NCI-H1105 treated with DMSO at 0.1 percent for 48 hours (cell line): ENCODE measurements at regions not wholly inside any gene's neighbourhood (a gene's known extent, or its start where the extent isn't known, plus 50 kb on each side); places are given as distances from the start of the nearest gene placed in this dataset.
"Not testable (repeated sequence)": the region's sequence is repeated elsewhere in the genome, so short reads cannot be mapped to it uniquely, and the experiment has no call there.

Experiments used
- DNase-seq: peaks from one replicate; lab custom pipeline; 2025; lab: John Stamatoyannopoulos, UW

DNA sequence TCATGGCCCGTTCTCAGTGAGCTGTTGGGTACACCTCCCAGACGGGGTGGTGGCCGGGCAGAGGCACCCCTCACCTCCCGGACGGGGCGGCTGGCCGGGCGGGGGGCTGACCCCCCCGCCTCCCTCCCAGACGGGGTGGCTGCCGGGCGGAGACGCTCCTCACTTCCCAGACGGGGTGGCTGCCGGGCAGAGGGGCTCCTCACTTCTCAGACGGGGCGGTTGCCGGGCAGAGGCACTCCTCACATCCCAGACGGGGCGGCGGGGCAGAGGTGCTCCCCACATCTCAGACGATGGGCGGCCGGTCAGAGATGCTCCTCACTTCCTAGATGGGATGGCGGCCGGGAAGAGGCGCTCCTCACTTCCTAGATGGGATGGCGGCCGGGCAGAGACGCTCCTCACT, 129.7 kb upstream of the DAAM1 start:
- not testable (repeated sequence) for DNase-seq

DNA sequence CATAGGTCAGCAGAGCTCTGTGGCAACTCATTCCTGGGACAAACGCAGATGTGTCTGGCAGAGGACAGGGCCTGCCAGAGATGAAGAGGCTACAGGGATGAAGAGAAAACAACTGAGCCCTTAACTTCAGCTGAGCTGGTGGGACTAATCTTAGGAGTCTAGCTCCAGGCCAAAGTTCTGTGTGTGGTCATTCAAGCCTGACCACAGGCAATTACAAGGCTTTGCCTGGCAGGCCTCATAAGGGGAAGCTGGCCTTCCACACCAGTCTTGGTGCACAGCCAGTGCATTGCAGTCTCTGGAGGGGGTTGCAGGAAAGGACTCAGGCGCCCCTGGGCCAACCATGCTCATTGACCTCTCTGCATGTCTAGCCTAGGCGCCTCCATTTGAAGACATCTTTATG, 127.6 kb upstream of the DAAM1 start:
- no peak for DNase-seq

DNA sequence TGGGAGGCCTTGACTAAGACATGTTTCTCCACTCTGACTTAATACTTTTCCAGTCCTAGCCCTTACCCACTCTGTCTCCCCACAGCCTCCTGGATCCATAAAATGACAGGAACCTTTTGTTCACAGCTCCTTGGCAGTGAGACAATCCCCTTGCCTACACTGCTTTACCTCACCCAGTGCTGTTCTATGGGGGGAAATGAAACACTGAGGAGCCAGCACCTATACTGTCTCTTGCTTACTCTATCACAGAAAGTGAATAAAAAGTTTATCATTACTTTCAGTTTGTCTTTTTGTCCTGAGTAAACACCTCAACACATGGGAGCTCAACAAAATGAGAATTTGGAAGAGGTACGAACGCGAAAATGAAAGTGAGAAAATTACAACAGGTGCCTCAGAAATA, 127.2 kb upstream of the DAAM1 start:
- DNase-seq = no peak

DNA sequence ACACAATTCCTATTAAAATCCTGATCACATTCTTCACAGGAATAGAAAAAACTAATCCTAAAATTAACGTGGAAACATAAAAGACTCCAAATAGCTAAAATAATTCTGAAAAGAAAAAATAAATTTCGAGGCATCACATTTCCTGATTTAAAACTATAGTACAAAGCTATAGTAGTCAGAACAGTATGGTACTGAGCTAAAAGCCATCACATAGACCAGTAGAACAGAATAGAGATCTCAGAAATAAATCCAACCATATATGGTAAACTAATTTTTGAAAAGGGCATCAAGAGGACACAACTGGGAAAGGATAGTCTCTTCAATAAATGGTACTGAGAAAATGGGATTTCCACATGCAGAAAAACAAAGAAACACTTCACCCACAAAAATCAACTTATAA, 125.2 kb upstream of the DAAM1 start:
- DNase-seq = no peak

DNA sequence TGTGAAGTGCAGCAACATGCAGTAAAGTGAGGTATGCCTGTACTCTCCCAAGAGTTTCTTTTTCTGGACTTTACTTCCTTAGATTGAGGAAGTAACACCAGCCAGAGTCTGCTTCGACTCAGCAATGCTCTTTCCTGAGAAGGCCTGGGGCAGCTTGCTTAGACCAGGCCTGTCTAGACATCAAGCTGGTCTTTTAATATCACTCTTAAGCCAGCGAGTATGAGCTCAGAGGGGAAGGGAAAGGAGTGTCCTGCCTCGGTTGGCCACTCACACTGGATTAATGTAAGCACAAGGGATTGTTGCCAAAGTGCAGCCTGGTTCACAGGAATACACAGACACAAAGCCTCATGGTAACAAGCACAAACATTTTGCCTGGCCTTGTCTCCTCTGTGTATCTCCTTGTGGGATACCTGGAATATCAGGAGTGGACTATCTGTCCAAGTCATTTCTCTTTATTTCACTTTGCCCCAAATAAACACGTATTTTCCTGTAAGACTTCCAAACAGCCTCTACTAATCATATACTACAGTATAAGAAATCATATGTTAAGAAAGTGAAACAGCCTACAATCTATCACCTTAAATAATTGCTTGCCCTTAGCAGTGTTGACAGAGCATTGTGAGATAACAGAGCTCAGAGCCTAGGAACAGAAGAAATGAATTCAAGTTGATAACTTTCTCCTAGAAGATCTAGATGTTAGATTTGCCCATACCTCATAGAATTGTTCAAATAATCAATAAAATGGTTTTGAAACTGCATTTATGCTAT, 121.2 kb upstream of the DAAM1 start:
- DNase-seq = no peak

DNA sequence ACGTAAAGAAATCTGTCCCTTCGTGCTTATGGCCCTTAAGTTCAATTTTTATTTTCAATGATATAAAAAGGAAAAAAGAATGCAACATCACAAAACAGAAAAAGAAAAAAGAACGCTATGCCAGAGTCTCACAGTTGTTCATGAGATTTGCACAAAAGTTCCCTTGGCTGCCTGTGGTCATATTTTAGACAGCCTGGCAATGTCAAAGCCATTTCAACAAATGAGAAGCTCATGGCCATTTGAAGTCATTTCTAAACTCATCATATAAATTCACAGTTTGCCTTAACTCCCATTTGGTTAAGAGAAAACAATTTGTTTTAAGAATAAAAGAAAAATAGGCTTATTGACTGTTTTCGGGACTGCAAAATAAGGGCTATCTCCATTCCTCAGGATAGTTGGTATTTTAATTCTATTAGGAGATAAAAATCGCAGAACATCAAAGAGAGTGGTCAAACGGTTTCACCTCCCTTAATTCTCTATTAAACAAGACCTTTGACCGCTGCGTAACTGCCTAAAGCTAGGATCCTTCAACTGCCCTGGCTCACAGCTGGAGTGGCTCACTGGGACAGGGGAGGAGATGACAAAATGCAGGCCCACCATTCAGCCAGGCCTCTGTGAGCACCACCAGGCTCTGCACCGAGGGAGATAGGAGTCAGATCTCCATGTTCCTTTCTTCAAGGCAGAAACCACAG, 119.2 kb upstream of the DAAM1 start:
- no peak for DNase-seq

DNA sequence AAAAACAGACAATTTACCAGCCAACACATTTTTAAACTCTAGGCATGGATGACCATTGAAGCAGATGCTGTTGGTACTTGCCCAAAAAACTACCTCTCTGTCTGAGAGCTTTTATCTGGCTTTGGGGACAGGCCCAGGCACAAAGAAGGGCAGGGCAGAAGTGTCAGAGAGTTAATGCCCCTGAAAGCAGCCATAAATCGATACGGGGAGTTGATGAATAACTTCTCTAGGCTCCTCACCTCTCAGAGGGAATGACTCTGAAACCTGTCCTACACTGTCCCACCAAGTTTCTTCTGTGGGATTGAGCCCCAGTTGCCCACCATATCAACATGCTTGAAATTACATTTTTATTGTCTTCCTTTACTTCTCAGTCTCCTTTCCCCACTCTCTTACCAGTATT, 113.0 kb upstream of the DAAM1 start:
- DNase-seq = no peak

DNA sequence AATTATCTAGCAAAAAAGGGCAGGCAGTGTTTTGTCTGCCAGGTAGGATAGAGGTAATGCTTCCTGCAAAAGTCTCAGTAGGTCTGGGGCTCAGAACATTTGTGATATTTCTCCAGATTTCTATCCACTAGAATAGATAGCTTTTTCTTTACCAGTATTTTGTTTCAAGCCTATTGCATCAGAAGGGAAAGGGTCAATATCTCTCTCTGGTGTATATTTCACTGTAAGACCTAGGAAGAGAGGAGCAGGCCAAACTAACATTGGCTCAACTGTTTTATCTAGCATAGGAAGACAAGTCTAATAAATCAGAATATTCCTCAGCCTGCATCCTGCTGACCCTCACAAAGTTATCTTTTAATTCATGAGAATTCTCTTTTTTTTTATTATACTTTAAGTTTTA, 106.7 kb upstream of the DAAM1 start:
- DNase-seq = no peak

DNA sequence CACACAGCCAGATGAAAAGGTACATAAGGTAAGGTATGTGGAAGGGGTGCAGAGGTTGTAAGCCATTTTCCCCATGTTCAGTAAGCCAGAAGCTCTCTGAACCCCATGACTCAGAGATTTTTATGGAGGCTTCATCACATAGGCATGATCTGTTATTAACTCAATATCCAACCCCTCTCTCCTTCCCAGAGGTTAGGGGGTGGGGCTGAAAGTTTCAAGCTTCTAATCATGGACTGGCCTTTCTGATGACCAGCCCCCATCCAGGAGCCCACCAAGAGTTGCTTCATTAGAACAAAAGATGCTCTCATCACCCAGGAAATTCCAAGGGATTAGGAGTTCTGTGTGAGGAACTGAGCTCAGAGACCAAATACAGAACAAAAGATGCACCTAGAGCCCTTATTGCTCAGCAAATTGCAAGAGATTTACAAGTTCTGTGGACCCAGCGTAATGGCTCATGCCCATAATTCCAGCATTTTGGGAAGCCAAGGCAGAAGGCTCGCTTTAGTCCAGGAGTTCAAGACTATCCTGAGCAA, 103.2 kb upstream of the DAAM1 start:
- no peak for DNase-seq

DNA sequence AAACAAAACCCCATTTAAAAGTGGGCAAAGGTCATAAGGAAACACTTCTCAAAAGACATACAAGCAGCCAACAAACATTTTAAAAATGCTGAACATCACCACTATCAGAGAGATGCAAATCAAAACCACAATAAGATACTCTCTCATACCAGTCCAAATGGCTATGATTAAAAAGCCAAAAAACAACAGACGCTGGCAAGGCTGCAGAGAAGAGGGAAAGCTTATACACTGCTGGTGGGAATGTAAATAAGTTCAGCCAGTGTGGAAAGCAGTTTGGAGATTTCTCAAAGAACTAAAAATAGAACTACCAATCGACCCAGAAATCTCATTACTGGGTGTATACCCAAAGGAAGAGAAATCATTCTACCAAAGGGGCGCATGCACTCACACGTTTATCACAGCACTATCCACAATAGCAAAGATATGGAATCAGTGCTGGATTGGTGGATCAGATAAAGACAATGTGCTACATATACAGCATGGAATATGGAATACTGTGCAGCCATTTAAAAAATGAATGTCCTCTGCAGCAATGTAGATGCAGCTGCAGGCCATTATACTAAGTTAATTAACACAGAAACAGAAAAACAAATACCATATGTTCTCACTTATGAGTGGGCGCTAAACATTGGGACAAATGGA, 102.1 kb upstream of the DAAM1 start:
- DNase-seq = no peak

DNA sequence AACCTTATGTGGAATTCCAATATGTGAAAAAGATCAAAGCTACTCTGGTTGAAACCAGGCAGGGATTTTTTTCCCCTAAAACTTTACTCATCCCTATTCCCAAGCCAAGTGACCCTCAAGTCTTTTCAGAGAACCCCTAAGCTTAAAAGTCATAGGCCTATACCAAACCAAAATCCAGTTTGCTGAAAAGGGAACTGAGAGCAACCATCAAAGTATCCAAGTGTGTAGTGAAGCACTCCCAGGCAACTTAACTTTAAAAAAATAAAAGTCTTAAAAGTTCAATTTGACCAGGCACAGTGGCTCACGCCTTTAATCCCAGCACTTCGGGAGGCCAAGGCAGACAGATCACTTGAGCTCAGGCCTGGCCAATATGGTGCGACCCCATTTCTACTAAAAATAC, 101.2 kb upstream of the DAAM1 start:
- no peak for DNase-seq

DNA sequence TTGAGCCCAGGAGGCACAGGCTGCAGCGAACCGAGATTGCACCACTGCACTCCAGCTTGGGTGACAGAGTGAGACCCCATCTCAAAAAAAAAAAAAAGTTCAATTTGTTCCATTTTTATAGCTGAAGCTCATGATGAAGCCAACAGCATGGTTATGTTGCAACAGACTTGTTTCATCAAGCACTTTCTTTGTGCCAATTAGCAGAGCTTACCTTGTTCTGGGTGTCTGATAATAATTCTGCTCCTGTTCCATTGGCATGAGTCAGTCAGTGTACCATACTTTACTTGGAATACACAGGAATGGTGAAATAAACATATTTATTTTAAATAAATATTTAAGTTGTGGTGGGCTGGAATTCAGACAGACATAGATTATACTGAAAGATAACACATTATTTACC, 100.8 kb upstream of the DAAM1 start:
- no peak for DNase-seq

DNA sequence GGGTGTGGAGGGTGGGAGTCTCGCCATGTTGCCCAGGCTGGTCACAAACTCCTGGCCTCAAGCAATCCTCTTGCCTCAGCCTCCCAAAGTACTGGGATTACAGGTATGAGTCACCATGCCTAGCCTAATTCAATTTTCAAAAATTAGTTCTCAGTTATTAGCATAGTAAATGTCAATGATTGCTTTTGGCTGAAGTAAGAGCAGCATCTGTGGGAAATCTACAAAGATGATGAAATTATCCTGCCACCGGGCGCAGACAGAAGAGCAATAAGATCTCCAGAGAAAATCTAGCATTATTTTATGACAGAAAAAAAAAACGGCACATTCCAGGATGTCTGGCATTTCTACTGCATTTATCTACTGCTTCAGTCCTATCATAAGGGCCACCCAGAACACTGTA, 97.9 kb upstream of the DAAM1 start:
- DNase-seq = no peak

DNA sequence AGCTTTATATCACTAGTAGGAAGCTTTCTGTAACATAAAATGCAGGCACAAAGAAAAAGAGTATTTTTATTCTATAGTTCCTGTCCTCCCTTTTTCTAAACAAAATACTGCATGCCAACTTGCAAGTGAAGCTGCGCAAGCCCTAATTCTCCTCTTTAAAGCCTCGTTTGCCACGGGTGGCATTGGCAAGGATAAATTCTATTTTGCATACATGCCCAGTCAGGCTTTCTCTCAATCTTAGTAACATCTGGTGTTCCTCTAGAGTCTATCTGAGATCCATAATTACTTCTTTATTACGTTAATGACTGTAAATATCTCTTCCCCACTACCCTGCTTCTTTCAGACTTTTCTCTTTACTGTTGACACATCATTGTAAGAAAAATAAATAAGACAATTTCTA, 97.1 kb upstream of the DAAM1 start:
- DNase-seq = peak; percentile 32

DNA sequence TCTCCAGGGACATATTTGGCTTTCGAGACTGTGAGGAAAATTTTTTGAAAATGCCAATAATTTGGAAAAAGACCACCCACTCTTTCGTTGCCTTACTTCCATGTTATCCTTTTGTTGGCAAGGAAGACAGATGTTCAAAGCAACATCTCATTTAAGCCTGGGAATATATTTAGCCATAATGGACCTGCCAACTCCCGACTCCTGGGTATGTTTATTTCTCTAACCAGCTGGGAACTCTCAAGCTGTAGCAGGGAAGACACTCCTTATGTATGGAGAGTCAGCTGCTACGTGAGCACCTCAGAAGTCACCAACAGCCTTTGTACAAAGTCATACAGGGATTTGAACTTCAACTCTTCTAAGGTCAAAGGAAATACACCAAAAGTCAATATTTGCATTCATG, 96.5 kb upstream of the DAAM1 start:
- no peak for DNase-seq

DNA sequence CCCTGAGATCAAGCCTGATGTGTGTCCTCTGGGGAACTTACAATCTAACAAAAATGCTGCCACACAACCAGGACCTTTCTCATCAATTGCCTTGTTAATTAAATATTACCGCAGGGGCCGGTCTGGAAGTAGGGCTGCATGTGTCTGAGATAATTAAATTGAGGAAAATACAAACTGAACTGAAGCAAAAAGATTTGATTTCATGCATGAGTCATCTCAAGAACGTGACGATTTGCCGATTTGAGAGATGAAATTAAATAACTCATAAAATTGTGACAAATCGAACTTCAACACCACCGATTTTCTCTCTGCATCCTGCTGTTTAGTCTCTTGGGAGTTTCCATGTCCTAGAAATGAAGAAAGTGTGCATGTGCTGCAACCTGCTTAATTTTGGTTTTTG, 94.6 kb upstream of the DAAM1 start:
- no peak for DNase-seq

DNA sequence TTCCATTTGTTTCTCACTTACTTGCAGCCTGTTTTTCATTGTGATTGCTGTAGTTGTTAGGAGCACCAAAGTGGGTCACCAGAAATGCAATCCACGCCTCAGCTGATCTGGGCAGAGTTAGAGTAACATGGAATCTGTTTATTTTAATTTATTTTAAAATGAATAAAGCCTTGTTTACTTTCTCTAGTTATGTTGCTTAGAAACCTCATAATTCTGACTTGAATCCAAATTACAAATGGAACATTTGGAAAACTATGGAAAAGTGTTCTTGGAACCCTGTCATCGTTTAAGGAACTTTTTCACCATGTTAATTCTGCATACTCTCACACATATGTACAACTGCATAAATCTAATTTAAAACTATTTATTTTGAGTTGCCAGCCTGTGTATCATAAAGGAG, 92.2 kb upstream of the DAAM1 start:
- no peak for DNase-seq

DNA sequence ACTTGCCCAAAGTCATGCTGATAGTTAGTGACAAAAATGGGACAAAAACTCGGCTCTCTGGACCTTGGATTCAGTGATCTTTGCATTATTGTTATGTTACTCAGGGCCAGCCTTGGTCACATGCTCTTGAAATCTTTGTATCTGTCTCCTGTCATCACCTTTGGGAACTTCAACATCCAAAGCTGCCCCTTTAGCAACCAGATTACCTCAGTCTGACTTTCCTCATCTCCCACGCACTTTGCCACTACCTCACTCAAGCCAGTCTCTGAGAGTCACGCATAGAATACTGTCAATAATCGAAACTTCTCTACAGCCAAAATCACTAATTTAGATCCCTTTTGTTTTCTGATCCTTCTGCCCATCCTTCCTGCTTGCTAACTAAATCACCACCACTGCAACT, 90.8 kb upstream of the DAAM1 start:
- DNase-seq = no peak

DNA sequence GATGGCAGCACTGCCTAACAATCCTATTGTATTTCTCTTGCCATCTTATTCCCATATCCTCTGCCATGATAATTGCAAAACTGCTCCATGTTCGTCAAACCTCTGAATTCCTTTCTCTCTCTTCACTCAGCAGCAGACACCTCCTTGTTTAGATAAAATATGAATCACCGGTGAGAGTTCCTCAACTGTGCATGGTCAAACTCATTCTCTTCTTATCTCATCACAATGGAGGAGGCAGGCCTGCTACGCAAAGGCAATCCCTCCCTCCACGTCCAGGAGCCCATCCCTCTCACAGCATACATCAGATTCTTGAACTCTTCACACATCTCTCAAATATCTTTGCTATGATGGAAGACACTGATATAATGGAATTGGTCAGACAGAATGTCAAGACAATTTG, 90.1 kb upstream of the DAAM1 start:
- no peak for DNase-seq

DNA sequence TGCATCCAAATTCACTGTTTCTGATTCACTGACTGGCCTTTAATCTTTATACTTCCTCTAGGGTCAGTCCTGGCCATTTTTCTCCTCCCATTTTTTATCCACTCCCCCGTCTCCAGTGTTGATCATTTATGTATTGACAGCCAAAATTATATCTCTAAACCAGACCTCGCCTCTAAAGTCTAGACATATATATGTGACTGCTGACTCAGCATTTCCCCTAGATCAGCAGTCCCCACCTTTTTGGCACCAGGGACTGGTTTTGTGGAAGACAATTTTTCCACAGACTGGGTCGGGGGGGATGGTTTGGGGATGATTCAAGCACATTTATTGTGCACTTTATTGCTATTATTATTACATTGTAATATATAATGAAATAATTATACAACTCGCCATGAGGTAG, 88.3 kb upstream of the DAAM1 start:
- DNase-seq = no peak

DNA sequence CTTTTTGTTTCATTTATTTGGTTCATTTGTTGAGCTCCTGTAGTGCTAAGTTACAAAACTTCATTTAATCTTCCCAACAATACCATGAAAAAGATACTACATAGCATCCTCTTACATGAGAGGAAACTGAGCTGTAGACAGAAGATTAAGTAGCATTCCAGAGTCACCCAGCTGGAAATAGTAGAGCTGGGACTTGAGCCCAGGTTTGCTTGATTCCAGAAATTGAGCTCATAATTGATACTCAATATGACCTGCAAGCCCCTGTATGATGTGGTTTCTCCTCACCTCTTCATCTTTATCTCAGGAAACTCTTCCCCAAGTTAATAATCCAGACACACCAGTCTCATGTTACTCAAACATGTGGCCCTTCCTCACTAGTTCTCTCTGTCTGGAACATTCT, 87.0 kb upstream of the DAAM1 start:
- DNase-seq = no peak

DNA sequence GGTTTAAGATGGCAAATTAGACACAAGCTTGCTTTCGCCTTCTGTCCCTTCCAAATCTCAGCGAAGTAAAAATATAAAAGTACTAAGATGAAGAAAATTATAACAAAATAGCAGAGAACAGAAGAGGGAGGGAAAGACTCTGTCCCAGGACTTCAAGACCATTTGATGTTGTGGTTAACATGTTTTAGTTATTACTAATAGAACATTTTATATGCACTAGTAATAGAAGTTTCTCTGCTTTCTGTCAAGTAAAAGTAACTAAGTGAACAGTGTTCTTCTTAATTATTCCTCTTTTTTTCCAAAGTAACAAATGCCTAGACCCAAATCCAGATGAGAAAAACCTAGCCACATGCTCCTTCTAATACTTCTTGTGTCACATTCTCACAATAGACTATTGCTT, 85.1 kb upstream of the DAAM1 start:
- DNase-seq = no peak

DNA sequence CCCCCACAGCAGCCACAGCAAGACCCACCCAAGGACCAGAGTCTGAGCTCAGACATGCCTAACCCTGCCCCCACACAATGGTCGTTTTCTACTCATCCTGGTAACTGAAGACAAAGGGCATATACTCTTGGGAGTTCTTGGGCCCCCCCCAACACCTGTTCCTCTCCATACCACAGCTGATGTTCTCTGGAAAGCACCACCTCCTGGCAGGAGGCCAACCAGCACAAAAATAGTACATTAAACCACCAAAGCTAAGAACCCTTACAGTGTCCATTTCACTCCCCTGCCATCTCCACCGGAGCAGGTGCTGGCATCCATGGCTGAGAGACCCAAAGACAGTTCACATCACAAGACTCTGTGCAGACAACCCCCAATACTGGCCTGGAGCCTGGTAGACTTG, 80.6 kb upstream of the DAAM1 start:
- peak; percentile 67 for DNase-seq
